COLO829 (cell line): ENCODE measurements at regions not wholly inside any gene's neighbourhood (a gene's known extent, or its start where the extent isn't known, plus 50 kb on each side); places are given as distances from the start of the nearest gene placed in this dataset.

Source experiments
- DNase-seq: peaks from one replicate; pipeline ENCODE4 v3.0.0; 2012; ENCODE audit warnings: low spot score

DNA sequence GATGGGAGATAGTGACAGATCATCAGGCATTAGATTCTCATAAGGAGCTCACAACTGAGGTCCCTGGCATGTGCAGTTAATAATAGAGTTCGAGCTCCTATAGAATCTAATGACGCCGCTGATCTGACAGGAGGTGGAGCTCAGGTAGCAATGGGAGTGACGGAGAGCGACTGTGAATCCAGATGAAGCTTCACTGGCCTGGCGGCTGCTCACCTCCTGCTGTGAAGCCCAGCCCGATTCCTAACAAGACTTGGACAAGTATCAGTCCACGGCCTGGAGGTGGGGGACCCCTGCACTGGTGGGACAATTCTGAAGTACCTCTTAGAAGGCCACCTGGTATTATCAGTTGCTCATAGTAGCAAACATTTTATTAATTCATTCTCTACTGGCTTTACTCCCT is 377.9 kb upstream of the ITGA1 start:
- DNase-seq = no peak

DNA sequence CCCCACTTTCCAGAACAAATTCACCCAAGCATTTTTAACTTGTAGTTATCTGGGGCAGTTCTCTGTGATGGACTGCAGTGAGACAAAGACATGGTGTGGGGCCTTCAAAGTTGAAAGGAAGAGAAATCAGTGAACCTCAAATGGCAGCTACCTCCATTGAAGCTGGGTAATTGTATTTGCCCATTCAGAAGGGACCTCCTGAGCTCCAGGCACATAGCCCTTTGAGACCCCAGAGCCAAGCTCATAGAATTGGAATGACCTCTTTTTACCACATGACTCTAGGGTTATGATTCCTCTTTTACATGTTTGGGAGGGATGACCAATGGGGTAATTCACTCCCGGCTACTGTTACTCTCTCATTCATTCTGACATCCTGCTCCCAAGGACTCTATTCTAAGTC is 368.4 kb upstream of the ITGA1 start:
- DNase-seq = no peak

- DNase-seq = no peak
Measured at GRCh38 chr5:52427615-52428014, 360.1 kb upstream of the ITGA1 start.

GRCh38 chr5:52428977-52429489 is 358.7 kb upstream of the ITGA1 start:
- no peak for DNase-seq

- no peak for DNase-seq
Measured at GRCh38 chr5:52441768-52442167, 345.9 kb upstream of the ITGA1 start.

GRCh38 chr5:52443187-52443586 is 344.5 kb upstream of the ITGA1 start:
- DNase-seq = no peak

DNA sequence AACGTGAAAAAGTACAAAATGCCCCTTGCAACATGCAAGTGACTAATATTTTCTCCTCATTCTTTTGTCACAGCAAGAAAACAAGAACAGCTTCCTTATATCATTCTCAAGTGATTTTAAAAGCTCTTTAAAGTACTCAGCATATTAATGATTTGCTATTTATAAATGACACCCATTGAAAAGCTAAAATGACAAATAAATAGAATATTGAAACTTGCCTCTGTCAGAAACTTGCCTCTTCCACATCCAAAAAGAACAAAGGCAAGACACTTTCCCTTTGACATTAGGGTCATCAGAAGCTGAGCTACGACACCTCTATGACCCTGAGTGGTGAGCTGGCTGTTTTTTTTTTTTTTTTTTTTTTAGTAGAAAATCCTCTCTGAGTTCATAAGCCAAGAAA is 339.6 kb upstream of the ITGA1 start:
- no peak for DNase-seq

- peak; percentile 20 for DNase-seq
Measured at GRCh38 chr5:52449516-52449915, 338.2 kb upstream of the ITGA1 start.

DNA sequence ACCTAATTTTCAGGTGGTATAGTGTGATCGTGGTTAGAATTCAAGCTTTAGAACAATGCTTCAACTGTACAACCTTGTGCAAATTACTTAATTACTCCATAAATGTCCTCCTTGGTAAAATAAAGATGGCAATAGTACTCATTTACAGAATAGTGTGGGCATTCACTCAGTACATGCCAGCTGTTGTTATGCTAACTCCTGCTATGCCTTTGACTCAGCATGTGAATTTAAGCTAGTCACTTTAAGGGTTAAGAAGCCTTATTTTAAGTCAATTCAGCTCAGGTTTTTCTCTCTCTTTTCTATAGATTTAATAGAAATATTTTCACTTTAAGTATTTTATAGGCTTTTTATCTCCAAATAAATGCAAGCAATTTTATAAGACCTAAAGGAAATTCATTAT is 335.6 kb upstream of the ITGA1 start:
- DNase-seq = no peak

DNA sequence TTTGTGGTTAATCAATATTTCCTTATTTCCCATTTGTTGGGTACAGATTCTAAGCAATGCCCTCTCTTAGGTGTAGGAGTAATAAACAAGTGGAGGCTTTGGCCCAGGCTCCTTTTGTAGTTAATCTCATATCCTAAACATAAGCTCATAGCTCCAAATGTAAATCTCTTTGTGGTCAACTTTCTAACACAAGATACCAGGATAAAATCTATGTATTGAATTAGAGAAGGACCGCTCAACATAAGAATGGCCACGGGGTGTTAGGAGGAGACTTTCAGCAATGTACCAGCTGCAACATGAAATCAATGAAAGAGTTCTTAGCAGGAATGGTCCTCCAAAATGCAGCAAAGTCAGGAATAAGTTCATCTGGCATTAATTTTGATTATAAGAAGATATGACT is 334.5 kb upstream of the ITGA1 start:
- no peak for DNase-seq

DNA sequence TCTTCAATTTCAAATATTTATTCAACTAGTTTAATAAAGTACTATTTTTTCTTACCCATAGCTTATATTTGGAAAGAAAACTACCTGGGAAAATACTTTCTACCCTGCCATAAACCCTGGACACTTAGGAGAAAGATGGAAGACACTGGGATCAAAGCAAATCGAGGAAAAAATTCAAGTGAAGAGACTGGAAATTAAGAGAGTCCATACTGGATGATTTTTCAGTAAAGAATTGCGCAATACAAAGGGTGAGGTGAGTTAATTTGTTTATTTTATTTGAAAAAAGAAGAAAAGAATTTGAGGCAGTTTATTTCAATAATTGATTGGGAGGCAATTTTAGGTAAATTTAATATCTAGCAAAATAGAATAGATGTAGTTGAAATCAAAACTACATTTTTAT is 331.8 kb upstream of the ITGA1 start:
- DNase-seq = no peak

DNA sequence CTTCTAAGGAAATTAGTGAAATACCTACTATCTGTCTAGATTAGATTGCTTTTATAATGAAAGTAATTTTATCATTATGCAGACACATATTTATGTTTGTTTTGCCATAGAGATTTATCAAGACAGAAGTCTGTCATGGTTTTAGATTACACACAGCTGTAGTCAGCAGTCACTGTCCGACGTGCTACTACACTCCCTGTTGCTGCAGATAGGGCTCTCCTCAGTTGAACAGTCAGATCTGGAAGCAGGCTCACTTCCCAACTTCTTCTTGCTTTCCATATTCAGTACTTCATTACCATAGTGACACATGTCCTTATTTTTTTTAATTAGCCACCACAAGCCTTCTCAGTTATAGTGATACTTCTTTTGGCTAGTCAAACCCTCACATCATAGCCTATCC is 329.9 kb upstream of the ITGA1 start:
- no peak for DNase-seq

DNA sequence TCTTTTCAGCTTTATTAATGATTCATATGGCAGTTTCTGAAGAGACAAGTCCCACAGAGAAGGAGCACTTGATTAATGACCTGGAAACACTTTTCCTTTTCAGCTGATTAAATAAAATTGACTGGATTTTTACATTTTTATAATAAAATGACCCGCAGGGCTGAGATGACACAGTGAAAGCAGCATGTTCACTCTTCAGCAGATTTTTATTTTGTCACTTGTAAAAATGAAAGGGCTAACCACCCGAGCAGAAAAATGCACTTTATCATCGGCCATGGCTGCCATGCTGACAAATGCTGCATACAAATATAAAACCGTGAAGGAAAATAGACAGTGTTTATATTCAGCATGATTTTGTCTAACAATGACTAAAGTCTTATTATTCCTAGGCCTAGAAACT is 321.6 kb upstream of the ITGA1 start:
- DNase-seq = no peak

DNA sequence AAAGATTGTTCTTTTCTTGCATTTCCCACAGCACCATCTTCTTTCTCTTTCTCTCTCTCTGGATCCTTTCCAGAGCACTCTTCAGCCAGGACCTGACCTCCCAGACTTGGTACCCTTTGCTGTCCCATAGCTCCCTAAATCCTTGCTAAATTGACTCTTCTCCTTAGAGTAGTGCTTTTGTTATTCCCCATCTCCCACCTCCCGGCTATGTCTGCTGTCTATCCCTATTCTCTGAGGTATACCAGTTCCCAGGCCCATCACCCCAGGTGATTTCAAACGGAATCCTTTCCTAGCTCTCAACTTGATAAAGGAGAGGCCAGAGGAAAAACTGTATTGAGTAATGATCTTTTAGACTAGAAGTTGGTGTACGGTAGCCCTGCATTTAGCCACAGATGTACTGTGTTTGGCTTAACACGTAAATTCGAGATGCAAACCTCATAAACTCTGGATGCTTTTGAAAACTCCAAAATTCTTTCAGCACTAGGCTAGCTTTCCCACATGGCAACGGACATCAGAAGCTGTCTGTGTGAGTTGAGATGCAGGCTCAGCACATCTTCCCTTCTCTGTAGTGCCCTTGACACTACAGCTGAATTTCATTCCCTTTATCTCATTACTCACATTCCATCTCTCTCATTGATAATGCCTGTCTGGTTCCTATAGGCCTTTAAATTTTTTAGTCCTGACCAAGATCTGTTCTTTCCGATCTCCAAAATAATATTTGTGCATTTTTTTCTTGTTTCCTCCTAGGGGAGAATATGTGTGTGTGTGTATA is 320.8 kb upstream of the ITGA1 start:
- DNase-seq = no peak

GRCh38 chr5:52468976-52469375 is 318.7 kb upstream of the ITGA1 start:
- no peak for DNase-seq

- no peak for DNase-seq
Measured at GRCh38 chr5:52469420-52469819, 318.3 kb upstream of the ITGA1 start.

DNA sequence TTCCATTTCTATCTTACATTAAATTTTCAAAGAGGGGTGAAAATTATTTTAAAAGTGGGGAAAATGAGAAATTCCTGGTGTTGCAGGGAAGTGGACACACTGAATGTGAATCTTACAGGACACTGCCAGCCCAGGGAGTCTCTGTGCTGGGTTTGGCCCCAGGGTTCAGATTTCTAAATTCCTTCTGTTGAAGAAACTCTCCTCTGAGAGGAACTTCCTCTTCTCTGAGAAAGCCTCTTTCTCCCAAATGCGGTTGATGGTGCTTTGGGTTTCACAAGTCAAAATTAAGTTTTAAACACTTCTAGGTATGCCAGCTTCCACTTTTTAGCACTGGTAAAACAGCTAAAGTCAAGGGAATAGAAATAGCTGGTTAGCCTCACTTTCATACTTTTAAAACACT is 317.9 kb upstream of the ITGA1 start:
- no peak for DNase-seq

DNA sequence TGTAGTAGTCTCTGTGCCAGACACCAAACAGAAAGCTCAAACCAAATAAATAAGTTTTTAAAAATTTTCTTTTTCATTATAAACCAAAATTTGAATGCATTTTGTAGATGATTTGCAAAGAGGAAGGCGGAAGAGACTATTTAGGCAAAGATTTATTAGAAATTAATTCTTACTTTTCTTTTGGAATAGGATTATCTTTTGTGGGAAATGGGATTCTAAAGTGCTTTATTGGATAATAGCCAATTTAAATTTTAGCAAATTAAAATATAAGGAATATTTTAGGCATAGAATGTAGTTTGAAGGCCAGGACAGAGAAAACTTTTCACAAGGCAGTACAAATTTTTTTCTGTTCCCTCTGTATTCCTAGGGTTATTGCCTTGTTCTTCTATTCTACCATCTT is 311.4 kb upstream of the ITGA1 start:
- no peak for DNase-seq

DNA sequence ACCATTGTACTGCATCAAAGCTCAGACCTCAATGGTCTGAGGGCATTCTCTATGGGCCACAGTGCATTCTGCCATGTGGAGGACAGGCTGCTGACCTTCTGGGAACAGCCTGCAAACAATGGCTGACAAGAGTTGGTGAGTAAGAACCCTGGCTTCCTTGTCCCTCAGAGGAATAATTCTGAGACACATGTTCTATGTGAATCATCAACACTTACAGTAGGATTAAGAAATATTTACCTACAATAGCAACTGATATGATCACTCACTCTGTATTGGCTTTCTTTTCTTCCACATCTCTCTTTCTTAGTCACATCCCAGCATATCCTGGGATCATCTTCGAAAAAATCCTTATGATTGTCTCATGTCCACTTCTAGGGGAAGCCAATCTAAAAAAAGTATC is 306.5 kb upstream of the ITGA1 start:
- no peak for DNase-seq

- no peak for DNase-seq
Measured at GRCh38 chr5:52481851-52482250, 305.9 kb upstream of the ITGA1 start.

- no peak for DNase-seq
Measured at GRCh38 chr5:52491071-52491787, 296.5 kb upstream of the ITGA1 start.

- DNase-seq = no peak
Measured at GRCh38 chr5:52491818-52492217, 295.9 kb upstream of the ITGA1 start.

- no peak for DNase-seq
Measured at GRCh38 chr5:52497133-52497693, 290.5 kb upstream of the ITGA1 start.
